ENCODE measurements at regions not wholly inside any gene's neighbourhood (a gene's known extent, or its start where the extent isn't known, plus 50 kb on each side); places are given as distances from the start of the nearest gene placed in this dataset.

- no peak for DNase-seq (ENCODE audit: low spot score)
Observed at GRCh38 chr4:15374656-15375055, 53.2 kb upstream of the C1QTNF7 start.

GRCh38 chr4:15375667-15376066 lies 52.2 kb upstream of the C1QTNF7 start:
- DNase-seq (ENCODE audit: low spot score): no peak

- no peak for DNase-seq (ENCODE audit: low spot score)
Observed at GRCh38 chr4:15376145-15376544, 51.7 kb upstream of the C1QTNF7 start.

GRCh38 chr4:15376594-15376993 lies 51.2 kb upstream of the C1QTNF7 start:
- no peak for DNase-seq (ENCODE audit: low spot score)

Measured in cerebellar cortex (tissue), 1 donor.